ENCODE measurements at regions not wholly inside any gene's neighbourhood (a gene's known extent, or its start where the extent isn't known, plus 50 kb on each side); places are given as distances from the start of the nearest gene placed in this dataset.

DNA sequence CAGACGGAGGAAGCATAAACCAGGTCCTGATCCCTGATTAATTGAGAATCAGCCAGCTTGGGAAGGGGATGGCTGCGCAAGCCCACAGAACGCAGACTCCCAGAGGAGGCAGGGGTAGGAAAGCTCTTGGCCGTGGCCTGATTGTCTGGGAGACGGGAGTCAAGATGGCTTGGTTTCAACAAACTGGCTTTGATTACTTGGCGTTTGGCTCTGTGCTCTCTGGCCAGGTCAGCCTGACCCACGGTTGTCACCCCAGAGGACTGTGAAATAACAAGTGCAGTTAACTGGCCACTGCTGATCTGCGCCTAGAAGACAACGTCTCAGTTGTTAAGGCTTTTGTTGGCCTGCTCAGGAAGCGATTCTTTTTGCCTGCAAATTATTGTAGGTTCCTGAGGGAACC lies 387.0 kb upstream of the PROK2 start:
- TF ChIP-seq, protein P1, sequence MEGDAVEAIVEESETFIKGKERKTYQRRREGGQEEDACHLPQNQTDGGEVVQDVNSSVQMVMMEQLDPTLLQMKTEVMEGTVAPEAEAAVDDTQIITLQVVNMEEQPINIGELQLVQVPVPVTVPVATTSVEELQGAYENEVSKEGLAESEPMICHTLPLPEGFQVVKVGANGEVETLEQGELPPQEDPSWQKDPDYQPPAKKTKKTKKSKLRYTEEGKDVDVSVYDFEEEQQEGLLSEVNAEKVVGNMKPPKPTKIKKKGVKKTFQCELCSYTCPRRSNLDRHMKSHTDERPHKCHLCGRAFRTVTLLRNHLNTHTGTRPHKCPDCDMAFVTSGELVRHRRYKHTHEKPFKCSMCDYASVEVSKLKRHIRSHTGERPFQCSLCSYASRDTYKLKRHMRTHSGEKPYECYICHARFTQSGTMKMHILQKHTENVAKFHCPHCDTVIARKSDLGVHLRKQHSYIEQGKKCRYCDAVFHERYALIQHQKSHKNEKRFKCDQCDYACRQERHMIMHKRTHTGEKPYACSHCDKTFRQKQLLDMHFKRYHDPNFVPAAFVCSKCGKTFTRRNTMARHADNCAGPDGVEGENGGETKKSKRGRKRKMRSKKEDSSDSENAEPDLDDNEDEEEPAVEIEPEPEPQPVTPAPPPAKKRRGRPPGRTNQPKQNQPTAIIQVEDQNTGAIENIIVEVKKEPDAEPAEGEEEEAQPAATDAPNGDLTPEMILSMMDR (IDR thresholded peaks at IDR 0.05; ENCODE audit: low read depth, low read length) = no peak
- TF ChIP-seq, protein P2, sequence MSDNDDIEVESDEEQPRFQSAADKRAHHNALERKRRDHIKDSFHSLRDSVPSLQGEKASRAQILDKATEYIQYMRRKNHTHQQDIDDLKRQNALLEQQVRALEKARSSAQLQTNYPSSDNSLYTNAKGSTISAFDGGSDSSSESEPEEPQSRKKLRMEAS (IDR thresholded peaks at IDR 0.05; ENCODE audit: low read depth, low read length) = no peak
